GM04504 (cell line): ENCODE measurements at regions not wholly inside any gene's neighbourhood (a gene's known extent, or its start where the extent isn't known, plus 50 kb on each side); places are given as distances from the start of the nearest gene placed in this dataset.
"Not testable (repeated sequence)": the region's sequence is repeated elsewhere in the genome, so short reads cannot be mapped to it uniquely, and the experiment has no call there.

Experiments
- DNase-seq: peaks from one replicate; pipeline ENCODE4 v3.0.0-alpha.2; 2012; ENCODE audit warnings: low read depth

- no peak for DNase-seq
Measured at GRCh38 chr4:160352637-160353036, 1249.8 kb downstream of the RAPGEF2 start.

- no peak for DNase-seq
Measured at GRCh38 chr4:160353548-160353947, 1250.7 kb downstream of the RAPGEF2 start.

- no peak for DNase-seq
Measured at GRCh38 chr4:160362478-160362877, 1259.6 kb downstream of the RAPGEF2 start.

GRCh38 chr4:160364217-160364616, 1261.3 kb downstream of the RAPGEF2 start:
- no peak for DNase-seq

GRCh38 chr4:160364665-160365064, 1261.8 kb downstream of the RAPGEF2 start:
- DNase-seq = not testable (repeated sequence)

GRCh38 chr4:160365383-160365782, 1262.5 kb downstream of the RAPGEF2 start:
- not testable (repeated sequence) for DNase-seq

GRCh38 chr4:160370046-160370445, 1267.2 kb downstream of the RAPGEF2 start:
- no peak for DNase-seq

GRCh38 chr4:160371446-160371845, 1268.6 kb downstream of the RAPGEF2 start:
- no peak for DNase-seq

- no peak for DNase-seq
Measured at GRCh38 chr4:160372390-160372789, 1269.5 kb downstream of the RAPGEF2 start.

- DNase-seq = no peak
Measured at GRCh38 chr4:160373911-160374310, 1271.0 kb downstream of the RAPGEF2 start.

GRCh38 chr4:160375772-160376452, 1273.0 kb downstream of the RAPGEF2 start:
- no peak for DNase-seq

GRCh38 chr4:160386846-160387245, 1284.0 kb downstream of the RAPGEF2 start:
- DNase-seq = no peak

- no peak for DNase-seq
Measured at GRCh38 chr4:160399826-160400225, 1296.9 kb downstream of the RAPGEF2 start.

GRCh38 chr4:160403081-160403480, 1300.2 kb downstream of the RAPGEF2 start:
- no peak for DNase-seq

GRCh38 chr4:160406263-160406825, 1303.5 kb downstream of the RAPGEF2 start:
- DNase-seq = no peak

- no peak for DNase-seq
Measured at GRCh38 chr4:160414496-160414895, 1311.6 kb downstream of the RAPGEF2 start.

GRCh38 chr4:160423879-160424451, 1321.1 kb downstream of the RAPGEF2 start:
- DNase-seq = no peak

GRCh38 chr4:160426233-160426632, 1323.4 kb downstream of the RAPGEF2 start:
- DNase-seq = no peak

- no peak for DNase-seq
Measured at GRCh38 chr4:160450876-160451275, 1348.0 kb downstream of the RAPGEF2 start.

- not testable (repeated sequence) for DNase-seq
Measured at GRCh38 chr4:160481696-160482690, 1379.1 kb downstream of the RAPGEF2 start.

- DNase-seq = no peak
Measured at GRCh38 chr4:160485071-160485687, 1382.3 kb downstream of the RAPGEF2 start.

- DNase-seq = no peak
Measured at GRCh38 chr4:160492181-160492580, 1389.3 kb downstream of the RAPGEF2 start.
